Neural progenitor cell (in vitro differentiated cells): ENCODE measurements at regions not wholly inside any gene's neighbourhood (a gene's known extent, or its start where the extent isn't known, plus 50 kb on each side); places are given as distances from the start of the nearest gene placed in this dataset.

Experiments used
- DNase-seq: peaks from one replicate; pipeline ENCODE4 v3.0.0-alpha.2; 2016; ENCODE audit warnings: low spot score
- H2AFZ ChIP-seq: fragments of 200-600 bp; sonication (generic); replicated peaks from 2 replicates; pipeline ENCODE4 v1.6.1; 2016; ENCODE audit warnings: antibody characterized with exemption
- H3F3A ChIP-seq: fragments of 200-600 bp; sonication (generic); 2 replicates; pipeline ENCODE4 v1.6.1; 2016; ENCODE audit warnings: antibody characterized with exemption, low read depth
- H3K27ac ChIP-seq: fragments of 200-600 bp; sonication (generic); 2 replicates; pipeline ENCODE4 v1.5.1; 2016; ENCODE audit warnings: mild to moderate bottlenecking
- H3K27me3 ChIP-seq: fragments of 200-600 bp; sonication (generic); 2 replicates; pipeline ENCODE4 v1.6.1; 2016; ENCODE audit warnings: mild to moderate bottlenecking, moderate library complexity
- H3K36me3 ChIP-seq: fragments of 200-600 bp; sonication (generic); 2 replicates; pipeline ENCODE4 v1.5.1; 2016
- H3K4me1 ChIP-seq: fragments of 200-600 bp; sonication (generic); 2 replicates; pipeline ENCODE4 v1.6.1; 2016; ENCODE audit warnings: mixed run types
- H3K4me2 ChIP-seq: fragments of 200-600 bp; sonication (generic); 2 replicates; pipeline ENCODE4 v1.6.1; 2016
- H3K4me3 ChIP-seq: fragments of 200-600 bp; sonication (generic); 2 replicates; pipeline ENCODE4 v1.5.1; 2016
- H3K79me2 ChIP-seq: fragments of 200-600 bp; sonication (generic); 2 replicates; pipeline ENCODE4 v1.6.1; 2016; ENCODE audit warnings: low read depth
- H3K9ac ChIP-seq: fragments of 200-600 bp; sonication (generic); 2 replicates; pipeline ENCODE4 v1.6.1; 2016
- H3K9me3 ChIP-seq: fragments of 200-600 bp; sonication (generic); 2 replicates; pipeline ENCODE4 v1.5.1; 2016; ENCODE audit warnings: low read depth
- H4K20me1 ChIP-seq: fragments of 200-600 bp; sonication (generic); 2 replicates; pipeline ENCODE4 v1.6.1; 2016; ENCODE audit warnings: low read depth
- H3K27ac Mint-ChIP-seq: 3 replicates; pipeline ENCODE4 v1.8.0; 2021; ENCODE audit warnings: mixed read lengths
- H3K27me3 Mint-ChIP-seq: 2 replicates; pipeline ENCODE4 v1.8.0; 2022; ENCODE audit warnings: low read depth, mild to moderate bottlenecking, inconsistent platforms, moderate library complexity, mixed read lengths; ENCODE audit not compliant: insufficient read depth
- H3K36me3 Mint-ChIP-seq: 3 replicates; pipeline ENCODE4 v1.8.0; 2021; ENCODE audit warnings: mixed read lengths
- H3K4me1 Mint-ChIP-seq: 3 replicates; pipeline ENCODE4 v1.8.0; 2021; ENCODE audit warnings: mixed read lengths
- H3K4me3 Mint-ChIP-seq: 3 replicates; pipeline ENCODE4 v1.8.0; 2021; ENCODE audit warnings: mild to moderate bottlenecking, moderate library complexity, mixed read lengths
- H3K9me3 Mint-ChIP-seq: 3 replicates; pipeline ENCODE4 v1.8.0; 2020; ENCODE audit warnings: mixed read lengths
- CTCF ChIP-seq: fragments of 200-600 bp; sonication (generic); IDR thresholded peaks from 2 replicates; pipeline ENCODE4 v1.5.1; 2017; ENCODE audit warnings: antibody characterized with exemption, mild to moderate bottlenecking
- EZH2 ChIP-seq: fragments of 200-600 bp; sonication (generic); IDR thresholded peaks from 2 replicates; pipeline ENCODE4 v1.6.1; 2017; ENCODE audit warnings: antibody characterized with exemption, mild to moderate bottlenecking, moderate library complexity
- EZH2phosphoT487 ChIP-seq: fragments of 200-600 bp; sonication (generic); IDR thresholded peaks from 2 replicates; pipeline ENCODE4 v1.6.1; 2017; ENCODE audit warnings: antibody characterized with exemption

GRCh38 chr13:33735276-33735675 is 82.7 kb upstream of the RFC3 start:
- Mint-ChIP-seq H3K4me1 (peaks cover 11% of the 10 kb centered on the region), H3K4me3 (no peak overlapping the region), H3K9me3 (peaks cover 3% of the 10 kb centered on the region), H3K27me3 (peaks cover 2% of the 10 kb centered on the region), H3K27ac (no peak overlapping the region), H3K36me3 (no peaks in the 10 kb centered on the region)
- no peak overlapping the region for H3K4me2 ChIP-seq
- H3K4me3 ChIP-seq: no peak overlapping the region
- no peaks in the 10 kb centered on the region for H4K20me1 ChIP-seq
- no peak for TF ChIP-seq CTCF
- TF ChIP-seq EZH2phosphoT487: no peak
- no peak for TF ChIP-seq EZH2
- no peak overlapping the region for H3K27ac ChIP-seq
- no peaks in the 10 kb centered on the region for H3K27me3 ChIP-seq
- H3K79me2 ChIP-seq: no peaks in the 10 kb centered on the region
- no peak overlapping the region for H3K9ac ChIP-seq
- no peak overlapping the region for H2AFZ ChIP-seq
- H3K36me3 ChIP-seq: no peaks in the 10 kb centered on the region
- no peaks in the 10 kb centered on the region for H3K9me3 ChIP-seq
- no peaks in the 10 kb centered on the region for H3K4me1 ChIP-seq
- DNase-seq: no peak
- H3F3A ChIP-seq: no peaks in the 10 kb centered on the region

GRCh38 chr13:33739254-33739653 is 78.7 kb upstream of the RFC3 start:
- TF ChIP-seq EZH2phosphoT487 (no peak), CTCF (no peak), EZH2 (no peak)
- no peaks in the 10 kb centered on the region for H3K79me2 ChIP-seq
- H2AFZ ChIP-seq: no peak overlapping the region
- no peak for DNase-seq
- H3K27ac ChIP-seq: no peak overlapping the region
- H3K4me2 ChIP-seq: no peak overlapping the region
- no peaks in the 10 kb centered on the region for H3K27me3 ChIP-seq
- Mint-ChIP-seq H3K27ac (no peak overlapping the region), H3K4me1 (peaks cover 11% of the 10 kb centered on the region), H3K27me3 (peaks cover 4% of the 10 kb centered on the region), H3K36me3 (no peaks in the 10 kb centered on the region), H3K4me3 (no peak overlapping the region), H3K9me3 (peaks cover 5% of the 10 kb centered on the region)
- no peak overlapping the region for H3K4me3 ChIP-seq
- no peaks in the 10 kb centered on the region for H3F3A ChIP-seq
- H3K36me3 ChIP-seq: no peaks in the 10 kb centered on the region
- H3K9me3 ChIP-seq: no peaks in the 10 kb centered on the region
- no peak overlapping the region for H3K9ac ChIP-seq
- H3K4me1 ChIP-seq: no peaks in the 10 kb centered on the region
- no peaks in the 10 kb centered on the region for H4K20me1 ChIP-seq

GRCh38 chr13:33740134-33740538 is 77.8 kb upstream of the RFC3 start:
- Histone ChIP-seq H3K4me2 (no peak overlapping the region), H3K9me3 (no peaks in the 10 kb centered on the region), H3K27me3 (no peaks in the 10 kb centered on the region), H3K4me3 (no peak overlapping the region), H3K36me3 (no peaks in the 10 kb centered on the region), H3K9ac (no peak overlapping the region), H2AFZ (no peak overlapping the region), H3F3A (no peaks in the 10 kb centered on the region), H3K4me1 (no peaks in the 10 kb centered on the region), H3K79me2 (no peaks in the 10 kb centered on the region), H3K27ac (no peak overlapping the region), H4K20me1 (no peaks in the 10 kb centered on the region)
- no peak for DNase-seq
- Mint-ChIP-seq H3K36me3 (no peaks in the 10 kb centered on the region), H3K27ac (no peak overlapping the region), H3K9me3 (peaks cover 5% of the 10 kb centered on the region), H3K27me3 (peaks cover 4% of the 10 kb centered on the region), H3K4me1 (peaks cover 19% of the 10 kb centered on the region), H3K4me3 (no peak overlapping the region)
- TF ChIP-seq EZH2: no peak
- no peak for TF ChIP-seq CTCF

GRCh38 chr13:33742321-33742720 is 75.6 kb upstream of the RFC3 start:
- Histone ChIP-seq H3K36me3 (no peaks in the 10 kb centered on the region), H4K20me1 (no peaks in the 10 kb centered on the region), H3K79me2 (no peaks in the 10 kb centered on the region), H3F3A (no peaks in the 10 kb centered on the region), H3K4me2 (no peak overlapping the region), H3K27me3 (no peaks in the 10 kb centered on the region), H2AFZ (no peak overlapping the region), H3K4me1 (peaks cover 6% of the 10 kb centered on the region), H3K27ac (no peak overlapping the region), H3K9me3 (no peaks in the 10 kb centered on the region), H3K9ac (no peak overlapping the region), H3K4me3 (no peak overlapping the region)
- Mint-ChIP-seq H3K4me3 (no peak overlapping the region), H3K27me3 (peaks cover 4% of the 10 kb centered on the region), H3K9me3 (peaks cover 2% of the 10 kb centered on the region), H3K27ac (no peak overlapping the region), H3K4me1 (peaks cover 30% of the 10 kb centered on the region), H3K36me3 (no peaks in the 10 kb centered on the region)
- no peak for DNase-seq
- TF ChIP-seq EZH2phosphoT487 (no peak), EZH2 (no peak), CTCF (no peak)
